Prostate gland (tissue), 2 donors: ENCODE measurements at regions not wholly inside any gene's neighbourhood (a gene's known extent, or its start where the extent isn't known, plus 50 kb on each side); places are given as distances from the start of the nearest gene placed in this dataset.
"Not testable (repeated sequence)": the region's sequence is repeated elsewhere in the genome, so short reads cannot be mapped to it uniquely, and the experiment has no call there.

ENCODE experiments used
- CTCF ChIP-seq, 4 experiments: fragments of 200-600 bp in 2 of 4; fragments of 450-650 bp in 2 of 4; sonication (generic) in 2 of 4; IDR thresholded peaks; 1 replicate in 3 of 4; 2 replicates in 1 of 4; pipeline ENCODE4 v1.5.1; 2016 to 2019; ENCODE audit warnings: antibody characterized with exemption in 4 of 4, mild to moderate bottlenecking in 2 of 4, moderate library complexity in 2 of 4
- POLR2A ChIP-seq: fragments of 450-650 bp; IDR thresholded peaks from one replicate; pipeline ENCODE4 v1.6.1; 2016; ENCODE audit warnings: antibody characterized with exemption, mild to moderate bottlenecking
- POLR2AphosphoS5 ChIP-seq: sonication (generic); formaldehyde crosslinking; IDR thresholded peaks from one replicate; pipeline ENCODE4 v1.6.1; 2017; ENCODE audit warnings: antibody characterized with exemption

DNA sequence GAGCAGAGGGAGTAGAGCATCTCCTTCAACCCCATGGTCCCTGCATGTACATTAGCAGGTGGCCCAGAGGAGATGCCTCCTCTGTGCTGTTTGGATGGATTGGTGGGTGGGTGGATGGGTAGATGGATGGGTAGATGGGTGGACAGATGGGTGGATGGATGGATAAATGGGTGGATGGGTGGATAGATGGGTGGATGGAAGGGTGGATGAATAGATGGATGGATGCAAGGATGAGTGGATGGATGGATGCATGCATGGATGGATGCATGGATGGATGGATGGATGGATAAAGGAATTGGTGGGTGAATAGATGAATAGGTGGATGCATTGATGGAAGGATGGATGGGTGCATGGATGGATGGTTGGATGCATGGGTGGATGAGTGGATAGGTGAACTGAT, 136.5 kb downstream of the NPIPB11 start:
- not testable (repeated sequence) for TF ChIP-seq CTCF (IDR thresholded peaks at IDR 0.05); POLR2AphosphoS5; POLR2A
